BJ (cell line): ENCODE measurements at regions not wholly inside any gene's neighbourhood (a gene's known extent, or its start where the extent isn't known, plus 50 kb on each side); places are given as distances from the start of the nearest gene placed in this dataset.
"Not testable (repeated sequence)": the region's sequence is repeated elsewhere in the genome, so short reads cannot be mapped to it uniquely, and the experiment has no call there.

Experiments
- CTCF ChIA-PET: fragments of 350-600 bp; formaldehyde crosslinking; extraction: SDS; loops from one replicate; lab custom pipeline; 2021; ENCODE audit warnings: antibody characterized with exemption, inconsistent platforms; lab: Yijun Ruan, JAX
- POLR2A ChIA-PET: fragments of 300-600 bp; sonication (Branson Sonifier 250); formaldehyde crosslinking; extraction: SDS; loops from one replicate; lab custom pipeline; 2021; ENCODE audit warnings: antibody characterized with exemption; lab: Charles Lee
- DNase-seq: peaks from one replicate; pipeline ENCODE4 v3.0.0-alpha.2; 2011; ENCODE audit warnings: low read depth
- H3K27me3 ChIP-seq: 2 replicates; pipeline ENCODE4 v1.6.0; 2011; ENCODE audit warnings: low read length; ENCODE audit not compliant: control insufficient read depth, insufficient read depth
- H3K36me3 ChIP-seq: 2 replicates; pipeline ENCODE4 v1.5.1; 2011; ENCODE audit warnings: low read length; ENCODE audit not compliant: control insufficient read depth, insufficient read depth
- H3K4me3 ChIP-seq: 2 replicates; pipeline ENCODE4 v1.5.1; 2011; ENCODE audit warnings: low read depth, mild to moderate bottlenecking, control low read depth, low read length
- CTCF ChIP-seq: IDR thresholded peaks from 2 replicates; pipeline ENCODE4 v1.5.1; 2011; ENCODE audit warnings: low read depth, mild to moderate bottlenecking, control low read depth, inconsistent platforms, low read length, moderate library complexity; ENCODE audit not compliant: insufficient read depth

GRCh38 chr6:127406722-127407121 is 52.5 kb downstream of the KIAA0408 start:
- H3K36me3 ChIP-seq, POLR2A ChIA-PET, DNase-seq, CTCF ChIA-PET, H3K27me3 ChIP-seq, H3K4me3 ChIP-seq: not testable (repeated sequence)

- Histone ChIP-seq H3K36me3 (no peaks in the 10 kb centered on the region), H3K4me3 (no peak overlapping the region), H3K27me3 (no peaks in the 10 kb centered on the region)
- no peak for TF ChIP-seq CTCF
- POLR2A ChIA-PET: no interaction called here
- CTCF ChIA-PET: no interaction called here
- DNase-seq: no peak
Observed at GRCh38 chr6:127406122-127406521, 53.1 kb downstream of the KIAA0408 start.

GRCh38 chr6:127404594-127405178 is 54.5 kb downstream of the KIAA0408 start:
- ChIA-PET CTCF (no interaction called here), POLR2A (no interaction called here)
- H3K4me3 ChIP-seq: no peak overlapping the region
- DNase-seq: no peak
- TF ChIP-seq CTCF: no peak
- H3K27me3 ChIP-seq: no peaks in the 10 kb centered on the region
- H3K36me3 ChIP-seq: no peaks in the 10 kb centered on the region

GRCh38 chr6:127404133-127404532 is 55.1 kb downstream of the KIAA0408 start:
- no peak for DNase-seq
- no peaks in the 10 kb centered on the region for H3K27me3 ChIP-seq
- H3K36me3 ChIP-seq: no peaks in the 10 kb centered on the region
- H3K4me3 ChIP-seq: no peak overlapping the region
- no peak for TF ChIP-seq CTCF
- ChIA-PET POLR2A (no interaction called here), CTCF (no interaction called here)

GRCh38 chr6:127403636-127404035 is 55.6 kb downstream of the KIAA0408 start:
- no peak for TF ChIP-seq CTCF
- POLR2A ChIA-PET: no interaction called here
- CTCF ChIA-PET: no interaction called here
- no peak for DNase-seq
- Histone ChIP-seq H3K27me3 (no peaks in the 10 kb centered on the region), H3K36me3 (no peaks in the 10 kb centered on the region), H3K4me3 (no peak overlapping the region)
